Pancreas (tissue), 10 donors: ENCODE measurements at regions not wholly inside any gene's neighbourhood (a gene's known extent, or its start where the extent isn't known, plus 50 kb on each side); places are given as distances from the start of the nearest gene placed in this dataset.
A peak's percentile ranks its signal among the peaks of the same experiment; 100 is the strongest.

Experiments
- ATAC-seq, 4 donors: fragments of 200-7000 bp; cut with Tn5 transposase; one replicate each; pipeline versions ENCODE4 v1.8.0 to v1.9.1; 2020; ENCODE audit warnings: mild to moderate bottlenecking in 4 of 4, moderate library complexity in 4 of 4
- DNase-seq, 6 donors: peaks; one replicate each; pipeline ENCODE4 v3.0.0-alpha.2; 2020
- FAIRE-seq: peaks from 2 replicates; lab custom pipeline; 2012; peaks lifted over from hg19 to GRCh38; lab: Jason Lieb, UNC
- H3K27ac ChIP-seq, 4 donors: fragments of 200-600 bp; sonication (generic); 1 replicate in 3 of 4; 2 replicates in 1 of 4; pipeline versions ENCODE4 v1.5.0 to v1.8.0; 2020
- H3K27me3 ChIP-seq, 4 donors: fragments of 200-600 bp; one replicate each; pipeline ENCODE4 v1.8.0; 2021
- H3K36me3 ChIP-seq, 3 donors: fragments of 200-600 bp; sonication (generic) in 1 of 3; one replicate each; pipeline versions ENCODE4 v1.5.0 to v1.8.0; 2020 to 2021
- H3K4me1 ChIP-seq, 3 donors: fragments of 200-600 bp; one replicate each; pipeline ENCODE4 v1.8.0; 2021
- H3K4me3 ChIP-seq, 4 donors: fragments of 200-600 bp; sonication (generic) in 2 of 4; one replicate each; pipeline versions ENCODE4 v1.5.0 to v1.8.0; 2020 to 2021
- H3K9me3 ChIP-seq, 4 donors: fragments of 200-600 bp; one replicate each; pipeline ENCODE4 v1.8.0; 2021
- WGBS, 2 donors: extraction: QIAGEN DNeasy Blood & Tissue Kit; methylation state at CpG; one replicate each; pipeline ENCODE4 v1.1.7; 2013; 5-methylcytosine and 5-hydroxymethylcytosine counted together
- intact Hi-C, 3 donors: fragments of 100-400 bp; cut with DNase I; formaldehyde crosslinking; loops; one replicate each; pipeline versions ENCODE4 v1.11.1 to v1.14.2; 2022
- TF ChIP-seq, protein P1 (sequence below), 4 donors: fragments of 200-600 bp; sonication (generic) in 3 of 4; IDR thresholded peaks; one replicate each; pipeline versions ENCODE4 v1.5.0 to v1.8.0; 2021; ENCODE audit warnings: antibody characterized with exemption in 4 of 4
- donor health status: healthy with polysubstance abuse.
- donor health status: DM: no; HTN: no; CAD: no; lungs with moderate emphysema.
- donor health status: DM: no; HTN: no; CAD: no.
- donor health status: control.
- donor health status: control.
- donor health status: Bipolar disorder and iron deficiency.
- donor health status: DM: yes; HTN: yes; CAD: no.
- donor health status: DM: no; HTN: no; CAD: no.
- donor health status: DM: no; HTN: no; CAD: no.
- donor health status: DM: yes; HTN: yes; CAD: no.

- H3K36me3 ChIP-seq: no peaks in the 10 kb centered on the region
- TF ChIP-seq, protein P1, sequence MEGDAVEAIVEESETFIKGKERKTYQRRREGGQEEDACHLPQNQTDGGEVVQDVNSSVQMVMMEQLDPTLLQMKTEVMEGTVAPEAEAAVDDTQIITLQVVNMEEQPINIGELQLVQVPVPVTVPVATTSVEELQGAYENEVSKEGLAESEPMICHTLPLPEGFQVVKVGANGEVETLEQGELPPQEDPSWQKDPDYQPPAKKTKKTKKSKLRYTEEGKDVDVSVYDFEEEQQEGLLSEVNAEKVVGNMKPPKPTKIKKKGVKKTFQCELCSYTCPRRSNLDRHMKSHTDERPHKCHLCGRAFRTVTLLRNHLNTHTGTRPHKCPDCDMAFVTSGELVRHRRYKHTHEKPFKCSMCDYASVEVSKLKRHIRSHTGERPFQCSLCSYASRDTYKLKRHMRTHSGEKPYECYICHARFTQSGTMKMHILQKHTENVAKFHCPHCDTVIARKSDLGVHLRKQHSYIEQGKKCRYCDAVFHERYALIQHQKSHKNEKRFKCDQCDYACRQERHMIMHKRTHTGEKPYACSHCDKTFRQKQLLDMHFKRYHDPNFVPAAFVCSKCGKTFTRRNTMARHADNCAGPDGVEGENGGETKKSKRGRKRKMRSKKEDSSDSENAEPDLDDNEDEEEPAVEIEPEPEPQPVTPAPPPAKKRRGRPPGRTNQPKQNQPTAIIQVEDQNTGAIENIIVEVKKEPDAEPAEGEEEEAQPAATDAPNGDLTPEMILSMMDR (IDR thresholded peaks at IDR 0.05): no peak
- no peak overlapping the region for H3K27ac ChIP-seq
- ATAC-seq: no peak
- H3K9me3 ChIP-seq: no peaks in the 10 kb centered on the region
- WGBS, 2 donors: 50 to 71% methylated on average over 14 of the region's 14 CpGs
- no peaks in the 10 kb centered on the region for H3K4me1 ChIP-seq
- no peak overlapping the region for H3K4me3 ChIP-seq
- H3K27me3 ChIP-seq: no peaks in the 10 kb centered on the region
- intact Hi-C loops: no loop called here
- FAIRE-seq: no peak
- no peak for DNase-seq
These were observed 656.0 kb upstream of the SALL3 start for GRCh38 chr18:78323453-78324197.

DNA sequence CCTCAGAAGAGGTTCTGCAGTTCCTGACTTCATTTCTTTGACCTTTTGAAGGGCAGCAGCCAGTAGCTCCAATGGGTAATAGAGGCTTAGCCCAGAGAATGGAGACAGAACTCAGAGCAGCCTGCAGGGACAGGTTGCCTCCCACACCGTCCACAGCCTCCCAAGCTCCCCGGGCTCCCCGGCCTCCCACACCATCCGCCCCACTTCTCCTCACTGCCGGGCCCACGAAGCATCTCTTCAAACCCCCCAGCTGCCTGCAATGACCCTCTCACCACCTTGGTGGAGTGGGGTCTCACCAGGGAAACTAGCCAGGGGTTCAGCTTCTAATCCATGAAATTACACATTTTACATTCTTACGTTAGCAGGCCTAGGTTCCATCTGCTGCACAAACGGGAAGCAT, 652.0 kb upstream of the SALL3 start:
- Histone ChIP-seq H3K27ac (no peak overlapping the region), H3K9me3 (no peaks in the 10 kb centered on the region), H3K27me3 (no peaks in the 10 kb centered on the region), H3K4me1 (no peaks in the 10 kb centered on the region), H3K36me3 (no peaks in the 10 kb centered on the region), H3K4me3 (no peak overlapping the region)
- TF ChIP-seq, protein P1 (IDR thresholded peaks at IDR 0.05): no peak
- 78 to 86% methylated on average over 8 of the region's 8 CpGs for WGBS, 2 donors
- FAIRE-seq: no peak
- ATAC-seq: no peak
- intact Hi-C loops: no loop called here
- no peak for DNase-seq

- WGBS, 2 donors: 74 to 82% methylated on average over 10 of the region's 10 CpGs
These were observed 648.9 kb upstream of the SALL3 start for GRCh38 chr18:78330766-78331165.

DNA sequence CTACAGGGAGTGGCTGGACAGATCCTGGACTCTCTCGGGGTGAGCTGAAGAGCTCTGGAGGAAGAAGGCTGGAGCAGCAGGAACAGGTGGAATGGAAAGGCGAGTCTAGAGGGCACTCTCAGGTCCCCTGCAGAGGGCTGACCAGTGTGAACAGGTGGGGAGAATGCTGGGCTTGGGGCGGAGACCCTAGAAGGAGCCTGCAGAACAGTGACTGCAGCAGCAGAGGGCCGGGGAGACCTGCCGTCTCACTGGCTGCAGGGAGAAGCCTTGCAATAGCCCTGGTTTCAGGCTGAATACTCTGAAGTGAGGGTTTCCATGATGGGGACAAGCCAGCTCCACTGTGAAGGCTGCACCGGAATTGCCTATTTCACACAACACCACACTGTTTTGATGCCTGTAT, 626.7 kb upstream of the SALL3 start:
- no peak for DNase-seq
- FAIRE-seq: no peak
- ATAC-seq: no peak
- Histone ChIP-seq H3K27ac (no peak overlapping the region), H3K36me3 (no peaks in the 10 kb centered on the region), H3K4me1 (no peaks in the 10 kb centered on the region), H3K9me3 (no peaks in the 10 kb centered on the region), H3K4me3 (no peak overlapping the region), H3K27me3 (peaks cover 0 to 3% (median 0%) of the 10 kb centered on the region in 4 donors)
- TF ChIP-seq, protein P1 (IDR thresholded peaks at IDR 0.05): no peak
- 58 to 61% methylated on average over 6 of the region's 6 CpGs for WGBS, 2 donors
- intact Hi-C loops: no loop called here

More at GRCh38 chr18:78330766-78331165, 648.9 kb upstream of the SALL3 start:
- FAIRE-seq (no peak), DNase-seq (no peak), ATAC-seq (no peak)
- no peak overlapping the region for H3K4me3 ChIP-seq
- no peaks in the 10 kb centered on the region for H3K36me3 ChIP-seq
- H3K4me1 ChIP-seq: no peaks in the 10 kb centered on the region
- H3K9me3 ChIP-seq: no peaks in the 10 kb centered on the region
- H3K27me3 ChIP-seq: no peaks in the 10 kb centered on the region
- TF ChIP-seq, protein P1 (IDR thresholded peaks at IDR 0.05): no peak
- no peak overlapping the region for H3K27ac ChIP-seq
- intact Hi-C loops: no loop called here

DNA sequence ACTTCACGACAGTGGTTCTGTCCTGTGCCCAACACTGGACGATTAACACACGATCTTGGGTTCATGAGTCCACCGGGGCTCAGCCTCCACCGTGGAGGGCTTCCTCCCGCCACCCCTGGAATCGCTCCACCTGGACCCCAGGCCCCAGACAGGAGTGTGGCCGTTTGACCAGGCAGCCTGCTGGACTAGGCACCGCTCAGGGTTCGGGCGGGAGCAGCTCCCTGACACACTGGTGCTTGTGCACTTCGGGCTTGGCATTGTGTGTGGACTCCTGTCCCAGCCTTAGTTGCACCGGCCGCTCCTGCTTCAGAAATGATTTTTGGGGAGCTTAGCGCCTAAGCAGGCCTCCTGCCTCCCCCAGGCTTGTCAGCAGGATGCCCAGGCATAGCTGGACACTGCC, 617.4 kb upstream of the SALL3 start:
- Histone ChIP-seq H3K27ac (no peak overlapping the region), H3K4me3 (no peak overlapping the region), H3K9me3 (no peaks in the 10 kb centered on the region), H3K4me1 (no peaks in the 10 kb centered on the region), H3K36me3 (no peaks in the 10 kb centered on the region), H3K27me3 (peaks cover 0 to 5% (median 0%) of the 10 kb centered on the region in 4 donors)
- intact Hi-C loops: no loop called here
- DNase-seq: peak in 1 of 6 donors; percentile 60
- WGBS, 2 donors: 68 to 81% methylated on average over 15 of the region's 15 CpGs
- ATAC-seq: no peak
- TF ChIP-seq, protein P1 (IDR thresholded peaks at IDR 0.05): no peak
- no peak for FAIRE-seq
